Loucy (cell line): ENCODE measurements at regions not wholly inside any gene's neighbourhood (a gene's known extent, or its start where the extent isn't known, plus 50 kb on each side); places are given as distances from the start of the nearest gene placed in this dataset.

ENCODE experiments used
- EZH2phosphoT487 ChIP-seq: fragments of 200-600 bp; IDR thresholded peaks from 2 replicates; pipeline ENCODE4 v1.6.1; 2018; ENCODE audit warnings: antibody characterized with exemption, mild to moderate bottlenecking, moderate library complexity, borderline replicate concordance
- TF ChIP-seq, protein P1 (sequence below): fragments of 200-600 bp; sonication (generic); conservative IDR thresholded peaks from 2 replicates; pipeline ENCODE4 v1.5.1; 2014; ENCODE audit warnings: mild to moderate bottlenecking, antibody characterized with exemption, low read length

DNA sequence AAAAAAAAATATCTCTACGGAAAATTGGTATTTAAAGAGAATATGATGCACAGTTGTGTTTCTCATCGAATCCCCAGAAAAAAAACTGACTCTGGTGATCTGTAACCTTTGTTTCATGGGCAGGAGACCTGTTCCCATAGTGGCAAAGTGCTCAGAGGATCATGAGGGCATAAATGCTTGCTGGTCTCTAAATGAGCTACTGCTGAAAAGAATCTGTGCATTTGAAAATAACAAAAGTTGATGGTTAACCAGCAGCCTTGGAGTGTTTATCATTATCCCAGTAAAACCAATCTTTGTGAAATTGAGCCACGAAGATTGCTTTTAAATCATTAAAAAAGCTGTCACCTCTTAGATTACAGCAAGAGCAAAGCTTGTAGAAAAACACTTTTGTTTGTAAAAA lies 775.4 kb downstream of the MTRR start:
- TF ChIP-seq, protein P1, sequence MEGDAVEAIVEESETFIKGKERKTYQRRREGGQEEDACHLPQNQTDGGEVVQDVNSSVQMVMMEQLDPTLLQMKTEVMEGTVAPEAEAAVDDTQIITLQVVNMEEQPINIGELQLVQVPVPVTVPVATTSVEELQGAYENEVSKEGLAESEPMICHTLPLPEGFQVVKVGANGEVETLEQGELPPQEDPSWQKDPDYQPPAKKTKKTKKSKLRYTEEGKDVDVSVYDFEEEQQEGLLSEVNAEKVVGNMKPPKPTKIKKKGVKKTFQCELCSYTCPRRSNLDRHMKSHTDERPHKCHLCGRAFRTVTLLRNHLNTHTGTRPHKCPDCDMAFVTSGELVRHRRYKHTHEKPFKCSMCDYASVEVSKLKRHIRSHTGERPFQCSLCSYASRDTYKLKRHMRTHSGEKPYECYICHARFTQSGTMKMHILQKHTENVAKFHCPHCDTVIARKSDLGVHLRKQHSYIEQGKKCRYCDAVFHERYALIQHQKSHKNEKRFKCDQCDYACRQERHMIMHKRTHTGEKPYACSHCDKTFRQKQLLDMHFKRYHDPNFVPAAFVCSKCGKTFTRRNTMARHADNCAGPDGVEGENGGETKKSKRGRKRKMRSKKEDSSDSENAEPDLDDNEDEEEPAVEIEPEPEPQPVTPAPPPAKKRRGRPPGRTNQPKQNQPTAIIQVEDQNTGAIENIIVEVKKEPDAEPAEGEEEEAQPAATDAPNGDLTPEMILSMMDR: no peak
- TF ChIP-seq EZH2phosphoT487: no peak
